ENCODE measurements at regions not wholly inside any gene's neighbourhood (a gene's known extent, or its start where the extent isn't known, plus 50 kb on each side); places are given as distances from the start of the nearest gene placed in this dataset.

- TF ChIP-seq, protein P1, sequence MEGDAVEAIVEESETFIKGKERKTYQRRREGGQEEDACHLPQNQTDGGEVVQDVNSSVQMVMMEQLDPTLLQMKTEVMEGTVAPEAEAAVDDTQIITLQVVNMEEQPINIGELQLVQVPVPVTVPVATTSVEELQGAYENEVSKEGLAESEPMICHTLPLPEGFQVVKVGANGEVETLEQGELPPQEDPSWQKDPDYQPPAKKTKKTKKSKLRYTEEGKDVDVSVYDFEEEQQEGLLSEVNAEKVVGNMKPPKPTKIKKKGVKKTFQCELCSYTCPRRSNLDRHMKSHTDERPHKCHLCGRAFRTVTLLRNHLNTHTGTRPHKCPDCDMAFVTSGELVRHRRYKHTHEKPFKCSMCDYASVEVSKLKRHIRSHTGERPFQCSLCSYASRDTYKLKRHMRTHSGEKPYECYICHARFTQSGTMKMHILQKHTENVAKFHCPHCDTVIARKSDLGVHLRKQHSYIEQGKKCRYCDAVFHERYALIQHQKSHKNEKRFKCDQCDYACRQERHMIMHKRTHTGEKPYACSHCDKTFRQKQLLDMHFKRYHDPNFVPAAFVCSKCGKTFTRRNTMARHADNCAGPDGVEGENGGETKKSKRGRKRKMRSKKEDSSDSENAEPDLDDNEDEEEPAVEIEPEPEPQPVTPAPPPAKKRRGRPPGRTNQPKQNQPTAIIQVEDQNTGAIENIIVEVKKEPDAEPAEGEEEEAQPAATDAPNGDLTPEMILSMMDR (IDR thresholded peaks at IDR 0.05) = no peak
- no peak for TF ChIP-seq POLR2A (IDR thresholded peaks at IDR 0.05)
These were observed 530.2 kb downstream of the NPIPA7 start for GRCh38 chr16:16909126-16909525.

All from prostate gland (tissue), 2 donors.